Activated naive CD4-positive, alpha-beta T cell (primary cell): ENCODE measurements at regions not wholly inside any gene's neighbourhood (a gene's known extent, or its start where the extent isn't known, plus 50 kb on each side); places are given as distances from the start of the nearest gene placed in this dataset.

Experiments
- DNase-seq, 4 experiments: peaks; one replicate each; lab custom pipeline; 2025; lab: John Stamatoyannopoulos, UW

- no peak for DNase-seq
Observed at GRCh38 chr13:91099877-91100276, 247.6 kb upstream of the MIR17HG start.

- DNase-seq: no peak
Observed at GRCh38 chr13:91100944-91101343, 246.5 kb upstream of the MIR17HG start.

GRCh38 chr13:91101381-91101780 lies 246.1 kb upstream of the MIR17HG start:
- no peak for DNase-seq

- DNase-seq: no peak
Observed at GRCh38 chr13:91105270-91105669, 242.2 kb upstream of the MIR17HG start.

- no peak for DNase-seq
Observed at GRCh38 chr13:91106565-91106964, 240.9 kb upstream of the MIR17HG start.

GRCh38 chr13:91108315-91108714 lies 239.2 kb upstream of the MIR17HG start:
- no peak for DNase-seq

- no peak for DNase-seq
Observed at GRCh38 chr13:91111476-91112200, 235.8 kb upstream of the MIR17HG start.

GRCh38 chr13:91112201-91112923 lies 235.1 kb upstream of the MIR17HG start:
- no peak for DNase-seq

- DNase-seq: no peak
Observed at GRCh38 chr13:91112924-91113277, 234.6 kb upstream of the MIR17HG start.

GRCh38 chr13:91115776-91116175 lies 231.7 kb upstream of the MIR17HG start:
- DNase-seq: no peak

- DNase-seq: no peak
Observed at GRCh38 chr13:91117351-91117750, 230.1 kb upstream of the MIR17HG start.

- no peak for DNase-seq
Observed at GRCh38 chr13:91119643-91120042, 227.8 kb upstream of the MIR17HG start.

- no peak for DNase-seq
Observed at GRCh38 chr13:91122766-91123165, 224.7 kb upstream of the MIR17HG start.

- DNase-seq: no peak
Observed at GRCh38 chr13:91123456-91124127, 223.9 kb upstream of the MIR17HG start.

GRCh38 chr13:91126806-91127205 lies 220.7 kb upstream of the MIR17HG start:
- DNase-seq: no peak

GRCh38 chr13:91127995-91128394 lies 219.5 kb upstream of the MIR17HG start:
- no peak for DNase-seq

- no peak for DNase-seq
Observed at GRCh38 chr13:91132381-91132780, 215.1 kb upstream of the MIR17HG start.

GRCh38 chr13:91132786-91133185 lies 214.7 kb upstream of the MIR17HG start:
- DNase-seq: no peak

- DNase-seq: no peak
Observed at GRCh38 chr13:91133941-91134802, 213.3 kb upstream of the MIR17HG start.

- DNase-seq: no peak
Observed at GRCh38 chr13:91134803-91135184, 212.7 kb upstream of the MIR17HG start.

GRCh38 chr13:91135376-91135775 lies 212.1 kb upstream of the MIR17HG start:
- no peak for DNase-seq

- DNase-seq: no peak
Observed at GRCh38 chr13:91135968-91136367, 211.5 kb upstream of the MIR17HG start.
